NCI-H1694 (cell line): ENCODE measurements at regions not wholly inside any gene's neighbourhood (a gene's known extent, or its start where the extent isn't known, plus 50 kb on each side); places are given as distances from the start of the nearest gene placed in this dataset.

Experiments used
- DNase-seq: peaks from one replicate; lab custom pipeline; 2025; lab: John Stamatoyannopoulos, UW

DNA sequence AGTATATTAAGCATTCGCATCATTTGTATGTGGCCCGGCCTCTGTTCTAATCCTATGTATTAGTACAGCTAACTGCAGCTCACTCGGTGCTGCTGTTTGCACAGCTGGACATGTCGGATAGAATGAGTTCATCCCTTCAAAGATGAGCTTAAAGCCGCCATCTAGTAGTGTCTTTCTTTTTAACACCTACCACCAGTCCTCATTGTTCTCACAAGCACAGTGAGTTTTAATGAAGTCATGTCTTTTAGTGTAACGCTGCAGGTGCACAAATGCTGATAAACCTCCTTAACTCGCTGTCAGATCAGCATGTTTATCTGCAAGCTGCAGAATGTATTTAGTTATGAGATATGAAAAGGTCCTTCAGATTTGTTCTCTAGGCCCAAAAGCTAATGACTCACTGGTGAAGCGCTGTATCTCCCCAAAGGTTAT, 247.5 kb downstream of the MTERF1 start:
- no peak for DNase-seq

DNA sequence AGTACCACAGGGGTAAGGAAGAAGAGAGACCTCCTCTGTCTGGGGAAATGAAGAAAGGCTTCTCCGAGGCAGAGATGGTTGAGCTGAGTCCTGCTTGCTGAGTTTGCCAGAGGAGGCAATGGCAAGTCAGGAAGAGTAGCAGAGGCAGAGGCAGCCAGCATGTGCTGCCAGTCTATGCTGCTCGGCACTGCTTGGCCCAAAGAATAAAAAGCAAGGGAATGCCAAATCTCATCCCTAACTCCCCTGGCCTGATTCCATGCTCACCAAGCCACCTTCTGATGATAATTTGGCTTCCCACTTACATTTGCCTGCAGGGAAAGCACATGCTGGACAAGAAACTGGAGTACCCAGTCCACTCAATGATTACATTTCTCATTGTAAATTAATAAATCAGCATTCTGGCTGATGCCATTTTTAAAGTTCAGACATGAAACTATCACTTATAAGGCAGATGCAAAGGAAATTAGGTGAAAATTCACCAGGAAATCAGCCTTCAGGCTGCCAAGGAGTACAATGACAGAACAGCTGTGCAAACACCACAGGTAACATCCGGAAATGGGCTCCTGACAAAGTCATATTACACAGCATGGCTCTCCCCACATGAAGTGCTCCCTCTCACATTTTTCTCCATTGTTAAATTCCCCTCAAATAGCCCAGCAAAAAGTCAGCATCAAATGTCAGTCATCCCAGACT, 245.9 kb downstream of the MTERF1 start:
- no peak for DNase-seq

DNA sequence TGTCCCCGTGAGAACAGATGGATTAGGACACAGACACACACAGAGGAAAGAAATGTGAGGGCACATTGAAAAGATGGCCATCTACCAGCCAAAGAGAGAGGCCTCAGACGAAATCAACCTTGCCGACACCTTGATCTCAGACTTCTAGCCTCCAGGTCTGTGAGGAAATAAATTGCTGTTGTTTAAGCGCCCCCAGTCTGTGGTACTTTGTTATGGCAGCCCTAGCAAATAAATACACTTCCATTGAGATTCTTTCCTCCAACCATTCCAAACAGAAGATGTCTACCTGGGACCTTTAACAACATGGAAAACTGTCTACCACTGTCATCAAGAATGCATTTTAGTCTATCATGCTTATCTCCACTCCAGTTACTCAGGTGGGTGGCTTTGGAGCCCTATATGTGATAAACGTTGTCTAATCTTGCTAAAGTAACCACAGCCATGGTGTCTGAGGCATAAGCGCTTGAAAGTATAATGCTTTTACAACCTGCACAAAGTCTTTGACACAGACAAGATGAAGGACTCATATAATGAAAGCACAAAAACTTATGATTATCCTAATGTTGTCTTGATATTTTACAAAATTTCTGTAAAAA, 244.3 kb downstream of the MTERF1 start:
- DNase-seq = no peak

DNA sequence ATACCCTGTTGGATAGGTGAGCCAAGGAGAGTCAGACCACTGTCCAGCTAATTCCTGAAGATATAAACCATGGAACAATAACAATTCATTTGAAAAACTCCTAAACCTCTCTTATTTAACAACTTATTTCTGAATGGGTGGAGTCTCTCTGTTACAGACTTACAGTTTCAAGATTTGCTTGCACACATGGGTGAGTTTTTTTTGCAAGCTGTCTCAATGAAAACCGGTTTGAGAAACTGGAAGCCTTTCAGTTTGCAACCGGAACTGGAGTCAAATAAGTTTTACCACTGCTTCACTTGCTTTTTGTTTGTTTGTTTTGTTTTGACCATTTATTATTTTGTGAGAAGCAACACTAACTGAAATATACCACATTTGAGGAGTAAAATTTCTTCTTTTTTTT, 243.8 kb downstream of the MTERF1 start:
- DNase-seq = no peak

DNA sequence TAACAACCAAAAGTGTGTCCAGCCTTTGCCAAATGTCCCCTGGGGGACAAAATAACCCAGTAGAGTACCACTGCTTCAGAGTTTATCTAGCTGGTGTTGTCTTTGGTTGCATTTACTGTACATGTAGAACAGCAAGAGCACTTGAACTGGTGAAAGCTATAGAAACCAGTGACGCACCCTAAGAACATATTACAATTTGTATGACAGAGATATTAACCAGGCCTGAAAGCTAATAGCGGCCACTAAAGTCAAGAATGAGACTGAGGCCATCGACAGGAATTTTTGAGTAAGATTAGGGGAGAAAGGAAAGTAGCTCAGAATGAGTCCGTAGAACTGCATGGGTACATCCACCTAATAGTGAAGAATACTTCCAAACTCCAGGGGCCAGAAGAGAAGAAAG, 236.2 kb downstream of the MTERF1 start:
- no peak for DNase-seq

DNA sequence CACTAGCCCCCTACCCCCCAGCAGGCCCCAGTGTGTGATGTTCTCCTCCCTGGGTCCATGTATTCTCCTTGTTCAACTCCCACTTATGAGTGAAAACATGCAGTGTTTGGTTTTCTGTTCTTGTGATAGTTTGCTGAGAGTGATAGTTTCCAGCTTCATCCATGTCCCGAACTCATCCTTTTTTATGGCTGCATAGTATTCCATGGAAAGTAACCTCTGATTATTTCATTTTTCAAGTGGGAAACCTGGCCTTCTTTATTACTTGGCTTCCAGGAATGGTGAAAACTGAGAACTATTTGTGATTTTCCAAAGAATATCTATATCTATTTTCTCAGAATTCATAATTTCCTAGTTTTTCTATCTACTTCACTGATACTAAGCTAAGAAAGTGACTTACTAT, 235.0 kb downstream of the MTERF1 start:
- no peak for DNase-seq

DNA sequence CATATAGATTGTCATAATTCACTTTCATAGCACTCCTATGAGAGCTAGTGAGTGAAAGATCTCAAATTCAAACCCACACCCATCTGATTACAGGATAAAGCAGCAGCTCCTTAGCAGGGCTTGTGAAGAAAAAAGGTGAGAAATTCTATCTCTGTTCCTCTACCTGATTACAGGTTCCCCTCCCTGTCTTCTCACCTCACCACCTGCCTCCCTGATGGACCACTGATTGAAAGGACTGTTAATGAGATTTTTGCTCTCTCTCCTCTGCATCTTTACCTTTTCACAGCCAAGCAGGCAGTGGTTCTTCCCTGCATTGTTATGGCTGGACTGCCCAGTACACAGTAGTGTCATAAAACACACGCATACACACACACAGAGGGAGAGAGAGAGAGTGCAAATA, 228.5 kb downstream of the MTERF1 start:
- no peak for DNase-seq

DNA sequence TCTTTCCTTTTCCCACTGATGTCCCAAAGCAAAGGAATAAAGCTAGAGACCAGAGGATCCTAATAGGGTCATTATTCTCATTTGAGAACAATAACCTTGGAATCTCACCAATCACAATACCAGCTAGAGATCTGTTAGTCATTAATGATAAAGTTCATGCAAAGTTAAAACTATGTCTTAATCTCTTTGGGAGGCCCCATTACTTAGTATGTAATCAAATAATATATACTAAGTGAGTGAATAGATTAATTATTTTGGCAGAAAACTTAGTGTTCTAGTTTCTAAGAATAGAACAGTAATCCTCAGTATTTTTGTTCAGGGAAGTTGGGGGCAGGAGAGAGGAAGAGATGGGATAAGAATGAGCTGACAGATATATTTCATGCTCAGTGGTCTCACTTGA, 227.2 kb downstream of the MTERF1 start:
- DNase-seq = no peak

DNA sequence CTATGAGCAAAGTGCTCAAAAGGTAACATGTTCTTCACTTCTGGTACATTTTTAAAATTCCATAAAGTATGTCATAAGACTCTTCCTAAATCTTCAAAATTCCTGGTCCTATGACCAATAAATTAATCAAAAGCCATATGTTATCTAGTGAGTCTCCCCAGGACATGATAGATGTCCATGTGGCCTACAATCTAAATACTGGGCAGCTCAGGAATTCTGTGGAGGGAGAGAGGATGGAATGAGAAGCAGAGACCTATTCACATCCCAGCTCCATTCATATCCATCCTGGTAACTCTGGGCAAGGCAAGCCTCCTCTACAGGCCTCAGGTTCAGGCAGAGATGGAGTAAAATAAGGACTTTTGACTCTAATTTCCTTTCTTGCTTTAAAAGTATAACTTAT, 224.8 kb downstream of the MTERF1 start:
- no peak for DNase-seq

DNA sequence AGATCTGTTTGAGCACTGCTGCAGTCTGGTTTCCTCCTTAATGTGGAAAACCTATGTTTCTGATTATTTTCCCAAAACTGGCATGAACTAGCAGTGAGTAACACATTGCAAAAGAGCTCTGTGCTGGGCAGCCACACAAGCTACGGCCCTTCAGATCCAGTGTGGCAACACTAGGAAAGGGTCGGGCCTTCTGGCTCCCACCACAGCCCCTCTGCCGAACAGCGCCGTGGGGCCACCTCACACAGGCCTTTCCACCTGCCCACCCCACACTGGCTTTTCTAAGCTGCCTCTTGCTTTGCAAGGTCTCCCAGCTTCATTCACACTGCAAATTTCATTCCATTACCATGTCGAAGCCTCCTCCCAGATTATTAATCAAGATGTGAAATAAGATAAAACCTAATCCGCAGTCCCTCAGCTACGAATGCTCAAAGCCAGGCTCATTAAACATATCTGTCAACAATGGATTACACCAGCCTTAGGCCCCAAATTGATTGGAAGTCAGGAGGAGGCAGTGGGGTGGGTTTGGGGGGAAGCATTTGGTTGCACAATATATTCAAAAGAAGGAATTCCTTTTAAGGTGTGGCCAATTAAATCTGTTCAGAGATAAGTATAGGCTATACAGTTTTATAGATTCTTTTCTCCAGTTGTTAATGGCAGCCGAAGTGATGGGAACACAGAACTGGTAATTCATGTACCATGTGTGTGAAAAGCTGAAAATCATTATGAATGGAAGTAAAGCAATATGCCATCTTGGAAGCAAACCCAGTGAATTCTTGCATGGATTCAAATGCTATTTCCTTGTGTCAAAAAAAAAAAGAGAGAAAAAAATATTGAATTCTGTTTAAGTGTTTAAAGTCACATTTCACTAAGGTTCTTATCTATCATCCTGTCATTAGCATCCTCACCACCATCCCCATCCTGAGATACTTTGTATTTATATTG, 223.7 kb downstream of the MTERF1 start:
- DNase-seq = no peak

DNA sequence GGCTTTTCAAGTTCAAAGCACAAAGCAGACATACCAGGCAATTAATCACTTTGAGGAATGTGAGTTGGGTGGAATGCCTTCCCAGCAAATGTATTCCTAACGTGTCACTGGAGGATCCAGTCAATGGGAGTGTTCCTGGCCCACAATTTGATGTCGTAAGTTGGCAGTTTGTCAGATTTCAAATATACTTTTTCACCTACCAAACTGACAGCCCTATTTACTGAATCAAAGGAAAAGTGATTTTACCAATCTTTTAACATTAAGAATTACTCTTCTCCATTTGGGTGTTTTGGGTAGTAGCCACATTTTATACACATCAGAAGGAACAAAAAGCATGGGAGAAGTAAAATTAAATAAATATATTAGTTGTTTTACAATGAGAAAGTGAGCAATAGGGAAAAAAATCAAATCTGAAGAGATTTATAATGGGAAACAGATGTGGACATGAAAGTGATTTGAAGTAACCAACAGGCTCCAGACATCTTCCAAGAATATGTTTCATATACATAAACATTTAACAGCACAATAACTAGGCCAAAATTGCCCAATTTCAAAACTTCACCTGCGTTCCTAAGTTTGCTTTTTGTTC, 222.9 kb downstream of the MTERF1 start:
- no peak for DNase-seq

DNA sequence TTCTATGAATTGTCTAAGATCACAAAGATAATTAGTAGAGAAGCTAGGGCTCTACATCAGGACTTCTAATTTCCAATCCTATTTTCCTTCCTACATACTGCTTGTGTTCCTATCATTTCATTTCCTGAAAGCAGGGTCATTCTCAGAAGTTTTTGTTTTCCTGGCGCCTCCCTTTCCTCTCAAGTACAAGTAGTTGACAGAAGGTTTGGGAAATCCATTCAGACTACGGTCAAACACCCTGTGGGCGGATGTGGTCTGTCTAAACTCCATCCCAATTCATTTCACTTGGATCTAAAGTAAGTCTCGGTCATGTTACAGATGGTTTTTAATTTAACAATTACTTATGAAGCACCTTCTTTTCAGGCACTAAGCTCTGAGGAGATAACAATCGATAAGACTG, 221.4 kb downstream of the MTERF1 start:
- no peak for DNase-seq

DNA sequence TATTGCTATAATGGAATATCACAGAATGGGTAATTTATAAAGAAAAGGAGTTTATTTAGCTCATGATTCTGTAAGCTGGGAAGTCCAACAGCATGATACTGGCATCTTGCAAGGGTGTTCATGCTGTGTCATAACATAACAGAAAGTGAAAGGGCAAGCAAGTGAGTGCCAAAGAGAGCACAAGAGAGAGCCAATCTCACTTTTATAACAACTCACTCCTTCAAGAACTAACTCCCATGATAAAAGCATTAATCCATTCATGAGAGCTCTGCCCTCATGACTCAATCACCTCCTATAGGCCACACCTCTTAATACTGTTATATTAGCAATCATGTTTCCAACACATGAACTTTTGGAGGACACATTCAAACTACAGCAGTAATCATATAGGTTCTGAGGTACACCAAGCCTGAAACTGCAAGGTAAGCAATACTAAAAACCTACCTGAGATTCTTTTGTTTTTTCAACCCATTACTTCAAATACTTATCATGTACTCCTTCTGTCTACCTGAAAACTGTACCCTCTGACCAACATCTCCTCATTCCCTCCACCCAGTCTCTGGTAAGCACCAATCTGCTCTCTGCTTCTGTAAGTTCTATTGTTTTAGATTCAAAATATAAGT, 219.7 kb downstream of the MTERF1 start:
- DNase-seq = no peak

DNA sequence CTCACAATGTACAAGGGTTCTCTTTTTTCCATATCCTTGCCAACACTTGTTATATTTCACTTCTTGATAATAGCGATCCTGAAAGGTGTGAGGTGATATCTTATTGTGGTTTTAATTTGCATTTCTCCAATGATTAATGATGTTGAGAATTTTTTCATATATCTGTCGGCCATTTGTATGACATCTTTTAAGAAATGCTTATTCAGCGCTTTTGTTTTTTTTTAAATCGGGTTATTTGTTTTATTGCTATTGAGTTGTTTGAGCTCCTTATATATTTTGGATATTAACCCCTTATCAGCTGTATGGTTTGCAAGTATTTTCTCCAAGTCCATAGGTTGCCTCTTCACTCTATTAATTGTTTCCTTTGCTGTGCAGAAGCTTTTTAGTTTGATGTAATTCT, 218.8 kb downstream of the MTERF1 start:
- DNase-seq = no peak

DNA sequence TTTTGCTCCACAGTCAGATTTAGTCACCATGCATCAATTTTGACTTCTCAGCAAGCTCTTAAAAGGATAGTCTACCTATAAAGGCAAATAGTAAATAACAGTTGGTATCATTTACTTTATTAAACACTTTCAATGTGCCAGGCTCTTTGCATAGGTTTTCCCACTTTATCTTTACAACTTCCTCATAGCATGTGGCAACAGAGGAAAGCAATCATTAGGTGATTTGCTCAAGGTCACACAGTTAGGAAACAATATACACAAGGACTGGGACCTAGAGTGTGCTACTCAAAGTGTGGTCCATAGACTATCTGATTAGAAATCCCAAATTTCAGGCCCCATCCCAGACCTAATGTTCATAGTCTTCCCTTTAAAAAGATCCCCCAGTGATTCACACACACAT, 212.3 kb downstream of the MTERF1 start:
- no peak for DNase-seq

DNA sequence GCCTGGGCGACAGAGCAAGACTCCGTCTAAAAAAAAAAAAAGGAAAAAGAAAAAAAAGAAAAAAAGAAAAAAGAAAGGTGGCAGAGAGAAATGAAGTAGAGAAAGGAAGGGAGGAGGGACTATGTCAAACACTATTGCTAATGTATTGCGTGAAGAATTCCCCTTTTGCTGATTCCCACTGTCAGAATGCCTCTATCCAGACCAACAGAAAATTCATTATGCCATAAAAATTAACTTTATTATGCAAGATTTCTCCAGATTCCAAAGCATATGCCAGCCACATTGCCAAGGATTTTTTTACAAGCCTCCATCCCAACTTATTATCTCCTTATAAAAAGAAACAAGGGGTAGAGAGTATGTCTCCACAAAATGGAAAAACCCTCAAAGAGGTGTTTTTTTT, 209.3 kb downstream of the MTERF1 start:
- DNase-seq = no peak

DNA sequence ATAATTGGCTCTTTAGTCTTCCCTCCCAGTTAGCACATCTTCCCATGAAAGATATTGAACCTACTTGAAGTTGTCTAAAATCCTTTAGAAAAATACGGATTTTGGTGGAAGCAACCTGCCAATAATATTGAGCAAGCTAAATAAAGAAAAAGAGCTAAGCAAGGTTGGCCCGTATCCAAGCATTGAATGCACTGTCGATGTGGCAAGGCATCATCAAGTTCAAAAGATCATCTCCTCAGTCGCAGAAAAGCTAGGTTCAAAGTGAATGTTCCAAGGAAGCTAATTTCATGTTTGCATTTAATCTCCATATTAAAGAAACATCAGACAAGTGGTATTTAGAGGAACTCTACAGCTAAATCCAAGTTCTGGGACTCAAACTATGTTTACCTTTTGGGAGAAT, 206.0 kb downstream of the MTERF1 start:
- no peak for DNase-seq

DNA sequence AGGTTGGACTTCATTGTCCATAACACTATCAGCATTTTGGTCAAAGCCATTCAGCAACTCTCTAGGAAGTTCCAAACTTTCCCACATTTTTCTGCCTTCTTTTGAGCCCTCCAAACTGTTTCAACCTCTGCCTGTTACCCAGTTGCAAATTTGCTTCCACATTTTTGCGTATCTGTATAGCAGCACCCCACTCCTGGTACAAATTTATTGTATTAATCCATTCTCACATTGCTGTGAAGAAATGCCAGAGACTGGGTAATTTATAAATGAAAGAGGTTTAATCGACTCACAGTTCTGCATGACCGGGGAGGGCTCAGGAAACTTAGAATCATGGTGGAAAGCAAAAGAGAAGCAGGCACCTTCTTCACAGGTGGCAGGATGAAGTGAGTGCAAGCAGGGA, 198.8 kb downstream of the MTERF1 start:
- DNase-seq = no peak

DNA sequence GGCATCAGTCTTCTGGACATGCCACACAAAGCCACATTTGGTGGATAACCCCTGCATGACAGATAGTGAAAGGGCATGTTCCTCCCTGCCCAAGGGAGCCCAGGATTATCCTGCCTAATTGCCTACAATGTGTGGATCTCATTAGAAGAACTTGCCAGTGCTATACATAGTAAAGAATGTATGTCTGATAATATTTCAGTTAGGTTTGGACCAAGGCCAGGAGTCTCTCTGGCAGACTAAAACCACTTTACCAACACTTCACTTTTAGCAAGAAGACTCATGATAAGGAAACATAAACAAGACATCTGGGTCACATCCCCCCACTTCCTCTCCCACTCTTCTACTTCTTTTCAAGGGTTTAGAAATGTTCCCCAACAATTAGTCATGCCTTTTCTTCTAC, 196.7 kb downstream of the MTERF1 start:
- no peak for DNase-seq

DNA sequence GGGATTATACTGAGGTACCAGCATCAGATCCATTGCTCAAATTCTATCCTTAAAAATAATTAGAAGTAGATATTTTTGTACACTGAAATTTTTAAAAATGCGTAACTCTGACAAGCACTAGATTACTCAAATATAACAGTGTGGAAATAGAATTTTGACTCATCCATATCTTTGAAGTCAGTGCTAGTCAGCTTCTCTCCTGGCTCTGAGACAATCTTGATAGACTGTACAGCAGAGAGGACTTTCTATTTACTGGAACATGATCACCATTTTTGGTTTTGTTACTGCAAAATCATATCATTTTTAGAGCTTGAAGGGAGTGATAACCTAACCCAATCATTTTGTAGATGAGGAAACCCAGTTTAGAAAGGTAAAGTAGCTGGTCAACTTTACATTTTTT, 195.0 kb downstream of the MTERF1 start:
- no peak for DNase-seq

DNA sequence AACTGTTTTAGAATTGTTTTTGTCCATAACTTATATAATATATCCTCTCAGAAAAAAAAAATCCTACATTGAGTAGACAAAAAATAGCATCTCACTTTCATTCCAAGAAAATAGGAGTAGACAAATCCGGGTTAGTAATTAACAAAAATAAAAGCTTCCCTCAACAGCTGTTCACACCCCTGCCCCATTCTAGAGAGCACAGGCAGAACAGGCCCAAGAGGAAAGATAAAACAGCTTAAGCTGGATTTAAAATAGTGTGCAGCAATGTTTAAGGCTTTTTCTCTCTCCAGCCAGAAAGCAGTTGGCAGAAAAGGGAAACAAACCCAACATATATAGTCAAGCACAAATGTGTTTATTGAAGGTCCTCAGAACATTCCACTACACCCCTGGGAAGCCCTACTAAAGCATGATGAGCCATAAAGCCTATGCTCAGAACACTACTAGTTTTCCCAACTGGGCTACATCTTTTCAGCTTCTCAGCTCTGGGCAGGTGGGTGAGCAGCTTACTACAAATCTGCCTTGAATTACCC, 189.9 kb downstream of the MTERF1 start:
- no peak for DNase-seq

DNA sequence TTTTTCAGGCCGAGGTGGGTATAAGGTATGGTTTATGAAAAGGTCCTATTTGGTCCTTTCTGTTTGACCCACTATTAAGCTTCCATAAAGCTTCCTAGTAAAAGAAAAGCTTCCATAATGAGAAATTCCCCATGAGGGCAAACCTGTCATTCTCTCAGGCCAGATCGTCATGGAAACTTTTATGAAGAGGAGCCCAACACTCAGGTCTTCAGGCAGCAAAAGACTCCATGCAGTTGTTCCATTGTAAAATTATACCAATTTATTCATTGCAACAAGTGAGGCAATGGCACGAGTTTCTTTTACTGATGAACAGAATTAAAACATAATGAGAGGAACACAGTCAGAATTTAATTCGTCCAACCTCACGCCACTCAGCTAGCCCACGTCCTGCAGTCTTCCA, 188.6 kb downstream of the MTERF1 start:
- no peak for DNase-seq
